ENCODE measurements at regions not wholly inside any gene's neighbourhood (a gene's known extent, or its start where the extent isn't known, plus 50 kb on each side); places are given as distances from the start of the nearest gene placed in this dataset.

GRCh38 chr7:115694424-115694823 is 336.1 kb downstream of the TFEC start:
- DNase-seq (ENCODE audit: low spot score) = no peak
- Histone ChIP-seq H3K27ac (ENCODE audit: low read depth, low read length, poor library complexity, severe bottlenecking) (no peak overlapping the region), H3K27me3 (replicated peaks; ENCODE audit: insufficient read depth, low read depth, low read length, poor library complexity) (peaks cover 20% of the 10 kb centered on the region), H3K4me1 (ENCODE audit: insufficient read depth, low read length, poor library complexity, severe bottlenecking) (no peaks in the 10 kb centered on the region), H3K9me3 (ENCODE audit: low read depth, low read length, poor library complexity, severe bottlenecking) (no peaks in the 10 kb centered on the region), H3K4me3 (ENCODE audit: low read depth, low read length, poor library complexity, severe bottlenecking) (no peak overlapping the region), H3K36me3 (ENCODE audit: insufficient read depth, low read length, poor library complexity, severe bottlenecking) (no peaks in the 10 kb centered on the region)
- ChIA-PET CTCF (no interaction called here), POLR2A (ENCODE audit: low non-redundant PET) (no interaction called here)
- TF ChIP-seq EZH2 (IDR thresholded peaks at IDR 0.05; ENCODE audit: borderline replicate concordance, low read depth, low read length, poor library complexity, severe bottlenecking) (no peak), CTCF (conservative IDR thresholded peaks at IDR 0.05; ENCODE audit: low read depth, low read length) (no peak)
- intact Hi-C loops (cut with micrococcal nuclease; ENCODE audit: unreplicated experiment) = no loop called here
- no TSS peak for BruUV-seq (replicated peaks)

- no peak overlapping the region for H3K27ac ChIP-seq (ENCODE audit: low read depth, low read length, poor library complexity, severe bottlenecking)
- intact Hi-C loops (cut with micrococcal nuclease; ENCODE audit: unreplicated experiment) = no loop called here
- POLR2A ChIA-PET (ENCODE audit: low non-redundant PET) = no interaction called here
- no peaks in the 10 kb centered on the region for H3K36me3 ChIP-seq (ENCODE audit: insufficient read depth, low read length, poor library complexity, severe bottlenecking)
- peaks cover 20% of the 10 kb centered on the region for H3K27me3 ChIP-seq (replicated peaks; ENCODE audit: insufficient read depth, low read depth, low read length, poor library complexity)
- no peaks in the 10 kb centered on the region for H3K4me1 ChIP-seq (ENCODE audit: insufficient read depth, low read length, poor library complexity, severe bottlenecking)
- no TSS peak for BruUV-seq (replicated peaks)
- no peaks in the 10 kb centered on the region for H3K9me3 ChIP-seq (ENCODE audit: low read depth, low read length, poor library complexity, severe bottlenecking)
- CTCF ChIA-PET = no interaction called here
- TF ChIP-seq EZH2 (IDR thresholded peaks at IDR 0.05; ENCODE audit: borderline replicate concordance, low read depth, low read length, poor library complexity, severe bottlenecking) = no peak
- no peak for TF ChIP-seq CTCF (conservative IDR thresholded peaks at IDR 0.05; ENCODE audit: low read depth, low read length)
- peak; percentile 5 for DNase-seq (ENCODE audit: low spot score)
- H3K4me3 ChIP-seq (ENCODE audit: low read depth, low read length, poor library complexity, severe bottlenecking) = no peak overlapping the region
Observed at GRCh38 chr7:115693779-115694178, 336.8 kb downstream of the TFEC start.

GRCh38 chr7:115689941-115690340 is 340.6 kb downstream of the TFEC start:
- Histone ChIP-seq H3K27ac (ENCODE audit: low read depth, low read length, poor library complexity, severe bottlenecking) (no peak overlapping the region), H3K4me3 (ENCODE audit: low read depth, low read length, poor library complexity, severe bottlenecking) (no peak overlapping the region), H3K27me3 (replicated peaks; ENCODE audit: insufficient read depth, low read depth, low read length, poor library complexity) (peaks cover 14% of the 10 kb centered on the region), H3K9me3 (ENCODE audit: low read depth, low read length, poor library complexity, severe bottlenecking) (no peaks in the 10 kb centered on the region), H3K4me1 (ENCODE audit: insufficient read depth, low read length, poor library complexity, severe bottlenecking) (no peaks in the 10 kb centered on the region), H3K36me3 (ENCODE audit: insufficient read depth, low read length, poor library complexity, severe bottlenecking) (no peaks in the 10 kb centered on the region)
- POLR2A ChIA-PET (ENCODE audit: low non-redundant PET) = no interaction called here
- DNase-seq (ENCODE audit: low spot score) = peak; percentile 42
- TF ChIP-seq CTCF (conservative IDR thresholded peaks at IDR 0.05; ENCODE audit: low read depth, low read length) = no peak
- TF ChIP-seq EZH2 (IDR thresholded peaks at IDR 0.05; ENCODE audit: borderline replicate concordance, low read depth, low read length, poor library complexity, severe bottlenecking) = no peak
- CTCF ChIA-PET = no interaction called here
- intact Hi-C loops (cut with micrococcal nuclease; ENCODE audit: unreplicated experiment) = no loop called here
- BruUV-seq (replicated peaks) = no TSS peak

Data from A673 (cell line).